HG03439 (cell line): ENCODE measurements at regions not wholly inside any gene's neighbourhood (a gene's known extent, or its start where the extent isn't known, plus 50 kb on each side); places are given as distances from the start of the nearest gene placed in this dataset.

Experiments used
- ATAC-seq: cut with Tn5 transposase; IDR thresholded peaks from one replicate; pipeline ENCODE4 v1.9.1; 2021; ENCODE audit warnings: mild to moderate bottlenecking, moderate library complexity; ENCODE audit not compliant: unreplicated experiment

- ATAC-seq: no peak
These were observed 210.3 kb downstream of the MYCN start for GRCh38 chr2:16150456-16151280.

GRCh38 chr2:16149349-16150243, 209.2 kb downstream of the MYCN start:
- ATAC-seq: no peak

GRCh38 chr2:16148632-16149348, 208.4 kb downstream of the MYCN start:
- no peak for ATAC-seq

GRCh38 chr2:16142383-16143361, 202.3 kb downstream of the MYCN start:
- ATAC-seq: no peak

GRCh38 chr2:16141641-16141921, 201.2 kb downstream of the MYCN start:
- ATAC-seq: no peak

GRCh38 chr2:16140771-16141640, 200.7 kb downstream of the MYCN start:
- no peak for ATAC-seq

GRCh38 chr2:16139663-16140615, 199.6 kb downstream of the MYCN start:
- no peak for ATAC-seq

GRCh38 chr2:16138811-16139662, 198.7 kb downstream of the MYCN start:
- no peak for ATAC-seq

GRCh38 chr2:16137080-16137755, 196.9 kb downstream of the MYCN start:
- ATAC-seq: no peak

- ATAC-seq: no peak
These were observed 196.2 kb downstream of the MYCN start for GRCh38 chr2:16136461-16137035.

GRCh38 chr2:16135913-16136310, 195.6 kb downstream of the MYCN start:
- no peak for ATAC-seq

GRCh38 chr2:16135196-16135912, 195.0 kb downstream of the MYCN start:
- ATAC-seq: no peak

GRCh38 chr2:16134436-16135165, 194.3 kb downstream of the MYCN start:
- ATAC-seq: no peak

GRCh38 chr2:16130906-16131400, 190.6 kb downstream of the MYCN start:
- ATAC-seq: no peak

GRCh38 chr2:16130541-16130880, 190.2 kb downstream of the MYCN start:
- no peak for ATAC-seq
